GM10266 (cell line): ENCODE measurements at regions not wholly inside any gene's neighbourhood (a gene's known extent, or its start where the extent isn't known, plus 50 kb on each side); places are given as distances from the start of the nearest gene placed in this dataset.
"Not testable (repeated sequence)": the region's sequence is repeated elsewhere in the genome, so short reads cannot be mapped to it uniquely, and the experiment has no call there.

ENCODE experiments used
- DNase-seq: peaks from one replicate; pipeline ENCODE4 v3.0.0; 2012; ENCODE audit errors: extremely low spot score
- TF ChIP-seq, protein P1 (sequence below): IDR thresholded peaks from 2 replicates; pipeline ENCODE4 v1.5.1; 2012; ENCODE audit warnings: mild to moderate bottlenecking, low read depth; ENCODE audit not compliant: control insufficient read depth, insufficient read depth; ENCODE audit errors: missing control alignments

DNA sequence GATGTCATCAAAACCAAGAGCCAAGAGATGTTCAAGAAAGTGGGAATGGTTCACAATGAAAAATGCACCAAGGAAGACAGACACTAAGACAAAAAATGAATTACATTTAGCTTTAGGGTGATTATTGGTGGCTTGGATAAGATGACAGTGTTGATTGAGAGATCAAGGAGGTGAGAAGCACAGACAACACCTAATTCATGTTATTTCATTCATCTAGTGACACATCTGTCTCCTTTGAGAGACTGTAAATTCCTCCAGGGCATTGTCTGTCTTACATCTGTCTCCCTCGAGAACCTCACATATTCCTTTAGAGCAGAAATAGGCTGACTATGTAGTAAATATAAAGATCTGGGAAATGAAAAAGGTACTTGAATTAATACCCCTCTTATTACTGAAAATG, 94.2 kb upstream of the SMIM31 start:
- no peak for DNase-seq
- TF ChIP-seq, protein P1, sequence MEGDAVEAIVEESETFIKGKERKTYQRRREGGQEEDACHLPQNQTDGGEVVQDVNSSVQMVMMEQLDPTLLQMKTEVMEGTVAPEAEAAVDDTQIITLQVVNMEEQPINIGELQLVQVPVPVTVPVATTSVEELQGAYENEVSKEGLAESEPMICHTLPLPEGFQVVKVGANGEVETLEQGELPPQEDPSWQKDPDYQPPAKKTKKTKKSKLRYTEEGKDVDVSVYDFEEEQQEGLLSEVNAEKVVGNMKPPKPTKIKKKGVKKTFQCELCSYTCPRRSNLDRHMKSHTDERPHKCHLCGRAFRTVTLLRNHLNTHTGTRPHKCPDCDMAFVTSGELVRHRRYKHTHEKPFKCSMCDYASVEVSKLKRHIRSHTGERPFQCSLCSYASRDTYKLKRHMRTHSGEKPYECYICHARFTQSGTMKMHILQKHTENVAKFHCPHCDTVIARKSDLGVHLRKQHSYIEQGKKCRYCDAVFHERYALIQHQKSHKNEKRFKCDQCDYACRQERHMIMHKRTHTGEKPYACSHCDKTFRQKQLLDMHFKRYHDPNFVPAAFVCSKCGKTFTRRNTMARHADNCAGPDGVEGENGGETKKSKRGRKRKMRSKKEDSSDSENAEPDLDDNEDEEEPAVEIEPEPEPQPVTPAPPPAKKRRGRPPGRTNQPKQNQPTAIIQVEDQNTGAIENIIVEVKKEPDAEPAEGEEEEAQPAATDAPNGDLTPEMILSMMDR: no peak

DNA sequence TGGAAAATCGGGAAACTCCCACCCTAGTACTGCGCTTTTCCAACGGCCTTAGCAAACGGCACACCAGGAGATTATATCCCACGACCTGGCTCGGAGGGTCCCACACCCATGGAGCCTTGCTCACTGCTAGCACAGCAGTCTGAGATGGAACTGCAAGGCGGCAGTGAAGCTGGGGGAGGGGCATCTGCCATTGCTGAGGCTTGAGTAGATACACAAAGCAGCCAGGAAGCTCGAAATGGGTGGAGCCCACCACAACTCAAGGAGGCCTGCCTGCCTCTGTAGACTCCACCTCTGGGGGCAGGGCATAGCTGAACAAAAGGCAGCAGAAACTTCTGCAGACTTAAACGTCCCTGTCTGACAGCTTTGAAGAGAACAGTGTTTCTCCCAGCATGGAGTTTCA, 77.8 kb upstream of the SMIM31 start:
- not testable (repeated sequence) for DNase-seq

DNA sequence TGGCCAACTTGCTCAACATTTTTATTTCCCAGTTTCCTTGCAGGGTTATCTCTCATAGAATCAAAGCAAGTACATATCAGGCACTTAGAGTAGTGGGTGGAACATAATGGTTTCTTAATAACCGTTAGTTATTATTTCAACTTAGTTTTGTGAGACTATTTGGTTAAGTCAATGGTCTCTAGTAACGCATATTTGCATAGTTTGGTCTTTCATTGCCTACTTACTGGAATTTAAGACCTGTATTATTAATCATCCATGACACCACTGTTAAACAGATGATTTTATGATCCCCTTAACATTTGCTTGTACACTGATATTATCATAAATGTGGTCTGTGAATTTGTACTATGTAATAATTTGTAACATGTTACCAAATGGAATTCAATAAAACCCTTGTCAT, 70.9 kb upstream of the SMIM31 start:
- TF ChIP-seq, protein P1: no peak
- no peak for DNase-seq

DNA sequence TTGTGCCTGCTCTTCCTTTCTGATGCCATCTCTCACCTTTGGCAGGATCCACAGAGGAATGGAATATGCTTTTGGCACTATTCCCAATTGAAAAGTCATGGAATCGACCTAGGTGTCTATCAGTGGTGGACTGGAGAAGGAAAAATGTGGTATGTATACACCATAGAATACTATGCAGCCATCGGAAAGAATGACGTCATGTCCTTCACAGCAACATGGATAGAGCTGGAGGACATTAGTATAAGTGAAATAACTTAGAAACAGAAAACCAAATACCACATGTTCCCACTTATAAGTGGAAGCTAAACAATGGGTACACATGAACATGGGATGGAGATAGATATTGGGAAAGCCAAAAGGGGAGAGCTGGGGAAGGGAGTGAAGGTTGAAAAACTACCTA, 58.3 kb upstream of the SMIM31 start:
- no peak for DNase-seq
- TF ChIP-seq, protein P1: no peak

DNA sequence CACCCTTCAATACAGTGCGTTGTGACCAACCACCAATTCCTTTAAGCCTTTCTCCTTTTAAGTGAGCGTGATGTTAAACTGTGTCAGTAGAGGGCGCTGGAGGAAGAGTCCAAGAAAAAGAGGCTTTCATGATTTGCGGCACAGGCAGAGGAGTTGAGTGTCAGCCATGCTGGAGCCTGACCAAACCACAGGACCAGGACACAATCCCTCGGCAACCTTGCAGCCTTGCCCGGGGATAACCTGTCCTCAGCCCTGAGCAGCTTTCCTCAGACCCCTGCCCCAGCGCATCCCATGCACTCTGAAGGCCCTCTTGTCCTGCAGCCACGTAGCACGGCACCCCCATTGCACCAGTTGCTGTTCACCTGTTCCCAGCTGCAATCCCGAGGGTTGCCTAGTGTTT, 53.5 kb upstream of the SMIM31 start:
- TF ChIP-seq, protein P1: peak; percentile 33
- no peak for DNase-seq

DNA sequence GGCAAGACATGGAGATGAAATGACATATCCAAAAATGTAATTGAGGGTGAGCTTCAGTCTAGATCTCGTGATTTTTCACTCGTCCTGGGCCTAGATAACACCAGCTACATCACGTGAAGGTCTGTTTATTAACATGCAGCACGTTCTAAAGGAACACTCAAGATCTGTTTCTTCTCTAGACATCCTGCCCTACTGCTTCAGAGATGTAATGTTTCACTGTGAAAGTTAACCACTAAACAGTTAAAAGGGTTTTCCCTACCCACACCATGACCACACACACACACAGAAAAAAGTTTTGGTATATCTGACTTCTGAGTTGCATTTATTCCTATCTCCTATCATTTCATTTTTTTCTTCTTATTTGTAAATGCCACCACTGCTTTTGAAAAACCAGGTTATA, 52.3 kb upstream of the SMIM31 start:
- DNase-seq: peak; percentile 11
- TF ChIP-seq, protein P1: no peak
